Testis (tissue), 2 donors: ENCODE measurements at regions not wholly inside any gene's neighbourhood (a gene's known extent, or its start where the extent isn't known, plus 50 kb on each side); places are given as distances from the start of the nearest gene placed in this dataset.
"Not testable (repeated sequence)": the region's sequence is repeated elsewhere in the genome, so short reads cannot be mapped to it uniquely, and the experiment has no call there.

ENCODE experiments used
- DNase-seq: peaks from one replicate; pipeline ENCODE4 v3.0.0-alpha.2; 2019
- H3K27ac ChIP-seq, 2 donors: fragments of 200-600 bp; sonication (generic); one replicate each; pipeline ENCODE4 v1.5.1; 2019
- H3K27me3 ChIP-seq: fragments of 200-600 bp; sonication (generic); one replicate; pipeline ENCODE4 v1.5.1; 2019
- H3K36me3 ChIP-seq: fragments of 200-600 bp; sonication (generic); one replicate; pipeline ENCODE4 v1.5.1; 2017; ENCODE audit warnings: low read depth; ENCODE audit errors: missing control alignments
- H3K4me1 ChIP-seq: fragments of 200-600 bp; sonication (generic); one replicate; pipeline ENCODE4 v1.5.1; 2019
- H3K4me3 ChIP-seq, 2 donors: fragments of 200-600 bp; sonication (generic); one replicate each; pipeline ENCODE4 v1.5.1; 2017 to 2019
- H3K9me3 ChIP-seq: fragments of 200-600 bp; sonication (generic); one replicate; pipeline ENCODE4 v1.5.1; 2017
- CTCF ChIP-seq, 3 experiments: fragments of 450-650 bp in 2 of 3; fragments of 200-600 bp in 1 of 3; sonication (generic) in 1 of 3; IDR thresholded peaks; one replicate each; pipeline ENCODE4 v1.5.1; 2016 to 2019; ENCODE audit warnings: antibody characterized with exemption in 3 of 3, mild to moderate bottlenecking in 2 of 3, moderate library complexity in 1 of 3
- POLR2A ChIP-seq: fragments of 450-650 bp; IDR thresholded peaks from one replicate; pipeline ENCODE4 v1.6.1; 2017; ENCODE audit warnings: antibody characterized with exemption, mild to moderate bottlenecking, moderate library complexity
- WGBS, 2 donors: methylation state at CpG; one replicate each; pipeline ENCODE4 v1.1.5; 2018; 5-methylcytosine and 5-hydroxymethylcytosine counted together
- intact Hi-C: fragments of 100-400 bp; cut with DNase I; formaldehyde crosslinking; loops from one replicate; pipeline ENCODE4 v1.15.1; 2023; ENCODE audit warnings: low total_unique reads

GRCh38 chr1:96886474-96886873, 164.9 kb downstream of the PTBP2 start:
- Histone ChIP-seq H3K9me3 (no peaks in the 10 kb centered on the region), H3K36me3 (no peaks in the 10 kb centered on the region), H3K4me3 (no peak overlapping the region), H3K27me3 (no peaks in the 10 kb centered on the region), H3K4me1 (no peaks in the 10 kb centered on the region), H3K27ac (no peak overlapping the region)
- no peak for DNase-seq
- intact Hi-C loops = no loop called here
- 79 to 82% methylated on average over 4 of the region's 4 CpGs for WGBS, 2 donors
- TF ChIP-seq POLR2A = no peak
- no peak for TF ChIP-seq CTCF (IDR thresholded peaks at IDR 0.05)

GRCh38 chr1:96887501-96887900, 165.9 kb downstream of the PTBP2 start:
- H3K27ac ChIP-seq = no peak overlapping the region

GRCh38 chr1:96901783-96902363, 180.3 kb downstream of the PTBP2 start:
- intact Hi-C loops = no loop called here
- Histone ChIP-seq H3K27me3 (no peaks in the 10 kb centered on the region), H3K27ac (no peak overlapping the region), H3K36me3 (no peaks in the 10 kb centered on the region), H3K9me3 (no peaks in the 10 kb centered on the region), H3K4me1 (no peaks in the 10 kb centered on the region), H3K4me3 (no peak overlapping the region)
- DNase-seq = no peak
- whole genome bisulfite sequencing, 2 donors = 92 to 95% methylated on average over 10 of the region's 10 CpGs
- TF ChIP-seq POLR2A = no peak
- no peak for TF ChIP-seq CTCF (IDR thresholded peaks at IDR 0.05)

More at GRCh38 chr1:96887501-96887900, 165.9 kb downstream of the PTBP2 start:
- intact Hi-C loops = no loop called here
- no peak for DNase-seq
- Histone ChIP-seq H3K27me3 (no peaks in the 10 kb centered on the region), H3K36me3 (no peaks in the 10 kb centered on the region), H3K4me3 (no peak overlapping the region), H3K9me3 (no peaks in the 10 kb centered on the region), H3K4me1 (no peaks in the 10 kb centered on the region)
- WGBS, 2 donors = 82 to 93% methylated on average over 1 of the region's 1 CpG
- TF ChIP-seq POLR2A = no peak
- TF ChIP-seq CTCF (IDR thresholded peaks at IDR 0.05) = no peak

GRCh38 chr1:96912248-96912647, 190.7 kb downstream of the PTBP2 start:
- Histone ChIP-seq H3K4me1 (no peaks in the 10 kb centered on the region), H3K36me3 (no peaks in the 10 kb centered on the region), H3K27me3 (no peaks in the 10 kb centered on the region), H3K4me3 (no peak overlapping the region), H3K27ac (no peak overlapping the region), H3K9me3 (no peaks in the 10 kb centered on the region)
- WGBS, 2 donors = 87 to 91% methylated on average over 5 of the region's 5 CpGs
- no peak for TF ChIP-seq POLR2A
- TF ChIP-seq CTCF (IDR thresholded peaks at IDR 0.05) = no peak
- intact Hi-C loops = no loop called here
- DNase-seq = no peak

GRCh38 chr1:96915701-96916100, 194.1 kb downstream of the PTBP2 start:
- intact Hi-C loops, H3K9me3 ChIP-seq, H3K27ac ChIP-seq, H3K4me1 ChIP-seq, H3K4me3 ChIP-seq, H3K27me3 ChIP-seq, DNase-seq, H3K36me3 ChIP-seq: not testable (repeated sequence)
- WGBS, 2 donors = 85 to 88% methylated on average over 3 of the region's 3 CpGs
